Bronchial epithelial cell (primary cell): ENCODE measurements at regions not wholly inside any gene's neighbourhood (a gene's known extent, or its start where the extent isn't known, plus 50 kb on each side); places are given as distances from the start of the nearest gene placed in this dataset.

ENCODE experiments used
- DNase-seq: peaks from one replicate; pipeline ENCODE4 v3.0.0-alpha.2; 2010; ENCODE audit warnings: low read depth
- FAIRE-seq: peaks from 2 replicates; lab custom pipeline; 2011; peaks lifted over from hg19 to GRCh38; lab: Jason Lieb, UNC
- H3K27me3 ChIP-seq: 2 replicates; pipeline ENCODE4 v1.5.1; 2011; ENCODE audit warnings: low read length; ENCODE audit not compliant: control insufficient read depth, insufficient read depth
- H3K36me3 ChIP-seq: 2 replicates; pipeline ENCODE4 v1.5.1; 2011; ENCODE audit warnings: low read length; ENCODE audit not compliant: control insufficient read depth, insufficient read depth
- H3K4me3 ChIP-seq: 2 replicates; pipeline ENCODE4 v1.5.1; 2011; ENCODE audit warnings: mild to moderate bottlenecking, low read depth, low read length, control low read depth
- TF ChIP-seq, protein P1 (sequence below): IDR thresholded peaks from 2 replicates; pipeline ENCODE4 v1.5.1; 2011; ENCODE audit warnings: mild to moderate bottlenecking, moderate library complexity, low read length, control low read depth, inconsistent platforms; ENCODE audit not compliant: insufficient read depth, severe bottlenecking

DNA sequence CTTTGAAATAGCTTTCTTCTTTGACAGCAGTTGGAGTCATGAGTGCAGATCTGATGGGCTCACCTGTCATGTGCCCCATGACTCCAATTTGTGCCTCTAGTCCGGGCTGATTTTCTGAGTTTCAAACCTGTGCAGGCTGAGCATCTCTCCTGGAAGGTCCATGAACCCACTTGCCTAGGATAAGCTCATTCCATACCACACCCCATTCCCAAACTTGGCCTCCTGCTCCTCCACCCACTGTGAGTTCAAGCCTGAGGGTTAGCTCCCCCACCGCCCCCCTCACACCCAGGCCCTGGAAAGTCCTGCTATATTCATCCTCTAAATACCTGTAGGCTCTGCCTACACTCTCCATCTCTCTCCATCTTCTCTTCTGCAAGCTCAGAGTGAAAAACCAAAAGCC is 126.8 kb upstream of the VRK1 start:
- no peaks in the 10 kb centered on the region for H3K27me3 ChIP-seq
- TF ChIP-seq, protein P1, sequence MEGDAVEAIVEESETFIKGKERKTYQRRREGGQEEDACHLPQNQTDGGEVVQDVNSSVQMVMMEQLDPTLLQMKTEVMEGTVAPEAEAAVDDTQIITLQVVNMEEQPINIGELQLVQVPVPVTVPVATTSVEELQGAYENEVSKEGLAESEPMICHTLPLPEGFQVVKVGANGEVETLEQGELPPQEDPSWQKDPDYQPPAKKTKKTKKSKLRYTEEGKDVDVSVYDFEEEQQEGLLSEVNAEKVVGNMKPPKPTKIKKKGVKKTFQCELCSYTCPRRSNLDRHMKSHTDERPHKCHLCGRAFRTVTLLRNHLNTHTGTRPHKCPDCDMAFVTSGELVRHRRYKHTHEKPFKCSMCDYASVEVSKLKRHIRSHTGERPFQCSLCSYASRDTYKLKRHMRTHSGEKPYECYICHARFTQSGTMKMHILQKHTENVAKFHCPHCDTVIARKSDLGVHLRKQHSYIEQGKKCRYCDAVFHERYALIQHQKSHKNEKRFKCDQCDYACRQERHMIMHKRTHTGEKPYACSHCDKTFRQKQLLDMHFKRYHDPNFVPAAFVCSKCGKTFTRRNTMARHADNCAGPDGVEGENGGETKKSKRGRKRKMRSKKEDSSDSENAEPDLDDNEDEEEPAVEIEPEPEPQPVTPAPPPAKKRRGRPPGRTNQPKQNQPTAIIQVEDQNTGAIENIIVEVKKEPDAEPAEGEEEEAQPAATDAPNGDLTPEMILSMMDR: no peak
- H3K36me3 ChIP-seq: no peaks in the 10 kb centered on the region
- FAIRE-seq (no peak), DNase-seq (no peak)
- H3K4me3 ChIP-seq: no peak overlapping the region

DNA sequence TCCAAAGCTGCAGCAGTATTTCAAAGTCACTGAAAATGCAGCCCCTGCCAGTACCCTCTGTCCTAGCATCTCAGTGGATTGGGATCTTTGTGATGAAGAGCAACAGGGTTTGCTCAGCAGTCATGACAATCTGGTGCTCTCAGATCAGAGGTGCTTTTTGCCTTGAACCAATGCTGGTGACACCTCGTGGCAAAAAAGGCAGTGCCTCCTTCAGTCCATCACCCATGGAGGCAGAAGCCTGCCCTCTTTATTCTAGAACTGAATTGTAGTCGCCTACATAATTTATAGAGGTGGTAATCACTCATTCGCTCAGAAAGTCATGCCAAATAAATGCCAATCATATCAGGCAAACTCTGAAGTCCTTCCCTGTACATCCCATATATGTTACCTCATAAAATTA is 126.0 kb upstream of the VRK1 start:
- TF ChIP-seq, protein P1: no peak
- Histone ChIP-seq H3K27me3 (no peaks in the 10 kb centered on the region), H3K36me3 (no peaks in the 10 kb centered on the region), H3K4me3 (no peak overlapping the region)
- DNase-seq: no peak
- FAIRE-seq: no peak

DNA sequence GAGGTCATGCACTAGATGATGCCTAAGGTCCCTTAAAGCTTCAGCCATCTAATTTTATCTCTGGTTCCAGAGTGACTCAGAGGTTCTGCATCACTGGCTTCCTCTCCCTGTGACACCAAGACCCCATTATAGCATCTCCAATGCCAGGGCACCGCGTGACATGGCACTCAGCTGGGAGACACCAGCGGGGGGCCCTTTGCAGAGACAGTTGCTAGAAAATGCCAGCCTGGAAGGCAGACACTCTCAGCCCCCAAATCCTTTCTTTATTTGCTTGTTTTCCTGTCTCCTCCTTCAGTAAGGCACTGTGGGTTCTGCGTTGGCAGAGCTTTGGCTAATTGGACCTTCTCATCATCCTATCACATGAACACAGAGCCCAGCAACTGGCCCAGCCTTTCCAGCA is 123.5 kb upstream of the VRK1 start:
- TF ChIP-seq, protein P1: no peak
- DNase-seq (no peak), FAIRE-seq (no peak)
- no peaks in the 10 kb centered on the region for H3K27me3 ChIP-seq
- no peak overlapping the region for H3K4me3 ChIP-seq
- H3K36me3 ChIP-seq: no peaks in the 10 kb centered on the region

DNA sequence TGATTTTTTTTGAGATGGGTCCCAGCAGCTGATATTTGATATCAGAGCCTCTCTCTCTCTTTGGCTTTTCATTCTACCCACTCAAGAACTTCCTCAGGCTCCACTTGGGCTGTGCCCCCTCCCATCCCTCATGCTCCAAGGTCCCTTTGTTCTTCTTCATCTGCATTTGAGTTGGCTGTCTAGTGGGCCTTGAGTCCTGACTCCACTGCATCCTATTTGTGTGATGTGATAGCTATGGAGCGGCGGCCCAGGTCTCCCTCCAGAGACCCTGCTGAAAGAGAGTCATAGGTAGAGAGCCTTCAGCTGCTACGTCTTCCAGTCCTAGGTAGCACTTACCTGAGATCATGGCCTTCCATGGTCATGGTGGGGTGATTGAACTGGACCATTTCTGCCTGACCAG is 123.1 kb upstream of the VRK1 start:
- H3K36me3 ChIP-seq: no peaks in the 10 kb centered on the region
- TF ChIP-seq, protein P1: no peak
- DNase-seq (no peak), FAIRE-seq (no peak)
- H3K4me3 ChIP-seq: no peak overlapping the region
- no peaks in the 10 kb centered on the region for H3K27me3 ChIP-seq

DNA sequence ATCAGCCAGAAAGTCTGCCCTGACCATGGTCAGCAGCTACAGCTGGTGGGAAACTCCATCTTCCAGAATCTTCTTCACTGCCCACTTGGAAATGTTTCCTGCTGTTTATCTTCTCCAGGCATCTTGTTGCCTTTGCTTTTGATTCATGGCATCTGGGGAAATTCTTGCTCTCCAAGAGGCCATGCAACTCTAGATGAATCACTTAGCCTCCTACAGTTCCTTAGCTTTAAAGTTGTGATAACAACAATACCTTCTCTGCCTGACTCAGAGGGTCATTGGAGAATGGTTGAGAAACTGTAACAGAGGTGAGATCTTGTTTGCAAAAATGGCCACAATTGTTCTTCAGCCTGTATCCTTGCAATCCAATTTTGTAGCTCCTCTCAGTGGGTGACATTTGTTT is 121.0 kb upstream of the VRK1 start:
- Histone ChIP-seq H3K4me3 (no peak overlapping the region), H3K27me3 (no peaks in the 10 kb centered on the region), H3K36me3 (no peaks in the 10 kb centered on the region)
- FAIRE-seq (no peak), DNase-seq (peak; percentile 50)
- TF ChIP-seq, protein P1: no peak

DNA sequence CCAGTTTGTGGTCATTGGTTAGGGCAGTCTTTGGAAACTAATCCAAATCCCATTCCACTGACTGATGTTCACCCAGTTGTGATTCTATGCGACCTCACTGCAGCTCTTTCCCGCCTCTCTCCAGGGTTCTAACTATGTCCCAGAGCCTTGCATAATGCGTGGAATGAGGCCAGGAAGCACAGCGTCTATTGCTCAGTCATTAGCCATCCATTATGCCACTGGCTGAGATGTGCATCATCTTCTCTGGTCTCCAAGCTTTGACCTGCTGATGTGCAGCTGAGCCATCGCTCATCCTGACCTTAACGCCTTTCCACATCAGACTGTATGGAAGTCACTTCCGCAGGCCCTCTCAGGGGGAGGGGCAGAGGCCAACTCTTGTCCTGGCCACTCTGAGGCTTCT is 115.4 kb upstream of the VRK1 start:
- DNase-seq (no peak), FAIRE-seq (no peak)
- Histone ChIP-seq H3K36me3 (no peaks in the 10 kb centered on the region), H3K27me3 (no peaks in the 10 kb centered on the region), H3K4me3 (no peak overlapping the region)
- TF ChIP-seq, protein P1: no peak
